Amygdala (tissue), 56 donors: ENCODE measurements at regions not wholly inside any gene's neighbourhood (a gene's known extent, or its start where the extent isn't known, plus 50 kb on each side); places are given as distances from the start of the nearest gene placed in this dataset.

Experiments used
- DNase-seq, 56 donors: peaks; one replicate each; lab custom pipeline; 2025; lab: John Stamatoyannopoulos, UW

GRCh38 chr4:53730031-53730805 lies 138.9 kb upstream of the LNX1 start:
- DNase-seq, result no peak

GRCh38 chr4:53722110-53722509 lies 130.8 kb upstream of the LNX1 start:
- DNase-seq, result no peak

- no peak for DNase-seq
Observed at GRCh38 chr4:53721263-53721662, 130.0 kb upstream of the LNX1 start.

- DNase-seq, result no peak
Observed at GRCh38 chr4:53720776-53721175, 129.5 kb upstream of the LNX1 start.

- no peak for DNase-seq
Observed at GRCh38 chr4:53717064-53717549, 125.8 kb upstream of the LNX1 start.

- DNase-seq, result no peak
Observed at GRCh38 chr4:53716471-53717063, 125.3 kb upstream of the LNX1 start.

- no peak for DNase-seq
Observed at GRCh38 chr4:53716011-53716410, 124.7 kb upstream of the LNX1 start.

GRCh38 chr4:53714236-53715140 lies 123.2 kb upstream of the LNX1 start:
- no peak for DNase-seq

- no peak for DNase-seq
Observed at GRCh38 chr4:53713767-53714166, 122.5 kb upstream of the LNX1 start.

- no peak for DNase-seq
Observed at GRCh38 chr4:53713296-53713695, 122.0 kb upstream of the LNX1 start.

- DNase-seq, result no peak
Observed at GRCh38 chr4:53712408-53713020, 121.2 kb upstream of the LNX1 start.

- DNase-seq, result no peak
Observed at GRCh38 chr4:53711926-53712325, 120.6 kb upstream of the LNX1 start.

GRCh38 chr4:53709693-53710092 lies 118.4 kb upstream of the LNX1 start:
- no peak for DNase-seq

GRCh38 chr4:53707491-53707890 lies 116.2 kb upstream of the LNX1 start:
- DNase-seq, result no peak

GRCh38 chr4:53706422-53707032 lies 115.2 kb upstream of the LNX1 start:
- DNase-seq, result peak in 4 of 56 donors; percentile 4 to 17 (median 10)

GRCh38 chr4:53705972-53706371 lies 114.7 kb upstream of the LNX1 start:
- no peak for DNase-seq

- no peak for DNase-seq
Observed at GRCh38 chr4:53705151-53705764, 114.0 kb upstream of the LNX1 start.

GRCh38 chr4:53704329-53704728 lies 113.0 kb upstream of the LNX1 start:
- DNase-seq, result no peak

- DNase-seq, result no peak
Observed at GRCh38 chr4:53703267-53703655, 112.0 kb upstream of the LNX1 start.
